ENCODE measurements at regions not wholly inside any gene's neighbourhood (a gene's known extent, or its start where the extent isn't known, plus 50 kb on each side); places are given as distances from the start of the nearest gene placed in this dataset.

DNA sequence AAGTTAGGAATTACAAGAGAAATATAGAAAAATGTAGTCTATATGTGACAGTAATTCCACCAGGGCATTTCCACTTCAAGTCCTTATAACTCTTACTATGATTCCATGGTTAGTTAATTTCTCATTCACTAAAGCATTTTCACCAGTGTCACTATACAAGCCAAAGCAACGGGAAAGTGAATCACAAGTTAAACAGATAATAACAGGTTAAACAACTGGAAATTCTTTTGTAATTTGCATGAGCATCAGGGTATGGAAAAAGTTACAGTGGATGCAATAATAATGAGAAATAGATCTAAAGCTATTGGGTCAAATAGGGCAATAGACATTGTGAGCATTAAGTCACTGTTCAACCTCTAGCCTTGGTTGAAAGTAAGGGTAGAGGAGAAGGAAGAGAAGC, 88.9 kb upstream of the ST6GAL2 start:
- TF ChIP-seq, protein P1, sequence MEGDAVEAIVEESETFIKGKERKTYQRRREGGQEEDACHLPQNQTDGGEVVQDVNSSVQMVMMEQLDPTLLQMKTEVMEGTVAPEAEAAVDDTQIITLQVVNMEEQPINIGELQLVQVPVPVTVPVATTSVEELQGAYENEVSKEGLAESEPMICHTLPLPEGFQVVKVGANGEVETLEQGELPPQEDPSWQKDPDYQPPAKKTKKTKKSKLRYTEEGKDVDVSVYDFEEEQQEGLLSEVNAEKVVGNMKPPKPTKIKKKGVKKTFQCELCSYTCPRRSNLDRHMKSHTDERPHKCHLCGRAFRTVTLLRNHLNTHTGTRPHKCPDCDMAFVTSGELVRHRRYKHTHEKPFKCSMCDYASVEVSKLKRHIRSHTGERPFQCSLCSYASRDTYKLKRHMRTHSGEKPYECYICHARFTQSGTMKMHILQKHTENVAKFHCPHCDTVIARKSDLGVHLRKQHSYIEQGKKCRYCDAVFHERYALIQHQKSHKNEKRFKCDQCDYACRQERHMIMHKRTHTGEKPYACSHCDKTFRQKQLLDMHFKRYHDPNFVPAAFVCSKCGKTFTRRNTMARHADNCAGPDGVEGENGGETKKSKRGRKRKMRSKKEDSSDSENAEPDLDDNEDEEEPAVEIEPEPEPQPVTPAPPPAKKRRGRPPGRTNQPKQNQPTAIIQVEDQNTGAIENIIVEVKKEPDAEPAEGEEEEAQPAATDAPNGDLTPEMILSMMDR (IDR thresholded peaks at IDR 0.05; ENCODE audit: insufficient read depth, low read length, missing control alignments): no peak
- POLR2A ChIA-PET: no interaction called here
- CTCF ChIA-PET: no interaction called here
- no peak overlapping the region for H3K4me3 ChIP-seq (ENCODE audit: low read depth, low read length)
- DNase-seq (ENCODE audit: low read depth, low spot score): no peak

DNA sequence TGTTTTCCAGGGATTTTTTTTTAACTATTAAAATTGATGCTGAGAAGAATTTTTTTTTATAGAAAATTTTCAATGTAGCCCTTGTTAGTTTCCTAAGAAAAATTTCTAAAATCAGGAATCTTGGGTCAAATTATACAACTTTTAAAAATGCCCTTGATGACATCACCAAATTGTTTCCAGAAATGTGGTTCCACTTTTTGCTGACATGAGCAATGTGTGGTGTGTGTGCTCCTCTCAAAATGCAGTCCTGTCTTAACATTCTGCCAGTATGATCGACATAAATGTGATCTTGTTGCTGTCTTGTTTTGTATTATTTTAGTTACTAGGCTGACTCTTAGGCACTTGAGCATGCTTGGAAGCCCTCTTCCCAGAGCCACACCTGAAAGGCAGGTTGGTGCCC, 89.7 kb upstream of the ST6GAL2 start:
- ChIA-PET POLR2A (no interaction called here), CTCF (no interaction called here)
- no peak for DNase-seq (ENCODE audit: low read depth, low spot score)
- no peak overlapping the region for H3K4me3 ChIP-seq (ENCODE audit: low read depth, low read length)
- TF ChIP-seq, protein P1 (IDR thresholded peaks at IDR 0.05; ENCODE audit: insufficient read depth, low read length, missing control alignments): no peak

DNA sequence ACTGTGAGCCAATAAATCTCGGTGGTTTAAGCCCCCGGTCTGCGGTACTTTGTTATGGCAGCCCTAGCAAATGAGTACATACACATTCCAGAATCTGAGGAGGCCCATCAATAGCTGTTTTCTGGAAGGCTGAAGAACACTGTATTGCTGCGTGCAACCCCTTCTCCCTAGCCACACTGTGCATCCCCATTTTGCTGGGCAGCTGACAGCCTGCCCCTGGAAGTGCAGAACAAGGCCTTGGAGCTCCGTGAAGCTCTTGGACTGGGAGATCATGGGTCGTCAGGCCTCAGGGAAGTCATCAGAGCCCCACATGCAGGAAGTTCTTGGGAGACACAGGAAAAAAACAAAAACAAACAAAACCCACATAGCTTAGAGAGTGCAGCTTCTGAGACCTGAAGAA, 90.6 kb upstream of the ST6GAL2 start:
- H3K4me3 ChIP-seq (ENCODE audit: low read depth, low read length): no peak overlapping the region
- TF ChIP-seq, protein P1 (IDR thresholded peaks at IDR 0.05; ENCODE audit: insufficient read depth, low read length, missing control alignments): no peak
- CTCF ChIA-PET: no interaction called here
- POLR2A ChIA-PET: no interaction called here
- no peak for DNase-seq (ENCODE audit: low read depth, low spot score)

DNA sequence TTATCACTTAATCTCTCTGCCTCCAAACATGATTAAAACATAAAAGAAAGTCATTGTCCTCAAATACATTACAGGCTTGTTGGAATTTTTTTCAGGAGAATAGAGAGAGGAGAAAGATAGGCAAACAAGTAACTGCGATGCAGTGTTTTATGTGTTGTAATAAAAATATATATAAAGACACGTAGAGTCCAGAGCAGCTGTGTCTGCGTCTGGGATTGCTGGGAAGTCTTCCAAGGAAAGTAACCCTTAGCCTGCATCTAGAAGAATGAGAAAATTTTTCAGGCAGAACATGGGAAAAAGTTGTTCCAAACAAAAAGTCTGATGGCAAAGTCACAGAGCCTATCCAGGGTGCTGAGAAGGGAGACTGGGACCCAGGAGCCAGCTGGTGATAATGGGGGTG, 91.8 kb upstream of the ST6GAL2 start:
- DNase-seq (ENCODE audit: low read depth, low spot score): no peak
- ChIA-PET POLR2A (no interaction called here), CTCF (no interaction called here)
- TF ChIP-seq, protein P1 (IDR thresholded peaks at IDR 0.05; ENCODE audit: insufficient read depth, low read length, missing control alignments): no peak
- H3K4me3 ChIP-seq (ENCODE audit: low read depth, low read length): no peak overlapping the region

DNA sequence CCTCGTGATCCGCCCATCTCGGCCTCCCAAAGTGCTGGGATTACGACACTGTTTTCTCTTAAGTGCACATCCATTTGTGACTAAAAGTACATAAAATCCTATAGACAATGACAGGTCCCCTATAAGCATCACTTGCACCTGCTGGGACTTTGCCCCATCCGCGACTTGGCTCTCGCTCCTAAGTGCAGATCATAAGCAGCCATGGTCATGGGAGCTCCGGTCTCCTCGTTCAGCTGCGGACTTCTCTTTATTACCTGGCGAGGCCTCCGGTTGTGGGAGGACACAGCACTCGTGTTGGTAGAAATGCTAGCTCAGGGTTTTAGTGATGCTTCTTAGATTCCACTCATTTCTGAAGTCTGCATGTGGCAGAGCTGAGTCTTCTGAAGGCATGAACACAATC, 92.7 kb upstream of the ST6GAL2 start:
- ChIA-PET CTCF (interaction anchor here (0.8 kb wide), 1 partner anchor 18 kb away, joined by 3 read pairs; no protein-coding TSS in a partner anchor), POLR2A (no interaction called here)
- no peak overlapping the region for H3K4me3 ChIP-seq (ENCODE audit: low read depth, low read length)
- TF ChIP-seq, protein P1 (IDR thresholded peaks at IDR 0.05; ENCODE audit: insufficient read depth, low read length, missing control alignments): no peak
- no peak for DNase-seq (ENCODE audit: low read depth, low spot score)

DNA sequence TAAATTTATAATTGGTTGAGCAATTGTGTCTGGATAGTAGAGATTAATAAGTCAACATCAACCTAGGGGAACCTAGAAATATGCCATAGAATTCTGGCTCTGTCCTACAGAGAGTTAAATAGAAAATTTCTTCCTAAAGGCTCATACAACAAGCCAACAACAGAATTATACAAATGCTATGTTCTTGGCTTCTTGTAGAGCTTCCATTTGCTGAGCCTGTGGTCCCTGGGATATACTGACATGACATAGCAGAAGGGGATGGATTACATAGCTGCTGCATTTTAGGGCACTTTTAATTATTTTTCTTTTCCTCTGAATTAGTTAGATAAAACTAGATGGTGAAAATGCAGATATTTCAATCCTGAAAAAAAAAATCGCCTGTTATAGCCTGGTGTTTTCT, 95.5 kb upstream of the ST6GAL2 start:
- no peak overlapping the region for H3K4me3 ChIP-seq (ENCODE audit: low read depth, low read length)
- POLR2A ChIA-PET: interaction anchor here (0.9 kb wide), 1 partner anchor 21 kb away, joined by 4 read pairs; no protein-coding TSS in a partner anchor
- DNase-seq (ENCODE audit: low read depth, low spot score): no peak
- CTCF ChIA-PET: interaction anchor here (2.6 kb wide), 1 partner anchor 10 kb away, joined by 9 read pairs; no protein-coding TSS in a partner anchor
- TF ChIP-seq, protein P1 (IDR thresholded peaks at IDR 0.05; ENCODE audit: insufficient read depth, low read length, missing control alignments): no peak
